ENCODE measurements at regions not wholly inside any gene's neighbourhood (a gene's known extent, or its start where the extent isn't known, plus 50 kb on each side); places are given as distances from the start of the nearest gene placed in this dataset.

GRCh38 chr14:29111554-29111953 is 345.0 kb downstream of the FOXG1 start:
- no peak for DNase-seq (ENCODE audit: low spot score)

GRCh38 chr14:29123017-29123416 is 356.4 kb downstream of the FOXG1 start:
- DNase-seq (ENCODE audit: low spot score): no peak

GRCh38 chr14:29126361-29126760 is 359.8 kb downstream of the FOXG1 start:
- DNase-seq (ENCODE audit: low spot score): no peak

- no peak for DNase-seq (ENCODE audit: low spot score)
Measured at GRCh38 chr14:29126865-29127264, 360.3 kb downstream of the FOXG1 start.

- no peak for DNase-seq (ENCODE audit: low spot score)
Measured at GRCh38 chr14:29140016-29140415, 373.4 kb downstream of the FOXG1 start.

GRCh38 chr14:29144621-29145020 is 378.0 kb downstream of the FOXG1 start:
- no peak for DNase-seq (ENCODE audit: low spot score)

- DNase-seq (ENCODE audit: low spot score): no peak
Measured at GRCh38 chr14:29148221-29148620, 381.6 kb downstream of the FOXG1 start.

- DNase-seq (ENCODE audit: low spot score): no peak
Measured at GRCh38 chr14:29149798-29150197, 383.2 kb downstream of the FOXG1 start.

GRCh38 chr14:29150659-29151058 is 384.1 kb downstream of the FOXG1 start:
- no peak for DNase-seq (ENCODE audit: low spot score)

- DNase-seq (ENCODE audit: low spot score): no peak
Measured at GRCh38 chr14:29156096-29156495, 389.5 kb downstream of the FOXG1 start.

- DNase-seq (ENCODE audit: low spot score): no peak
Measured at GRCh38 chr14:29161593-29161992, 395.0 kb downstream of the FOXG1 start.

GRCh38 chr14:29163109-29163508 is 396.5 kb downstream of the FOXG1 start:
- no peak for DNase-seq (ENCODE audit: low spot score)

GRCh38 chr14:29165431-29165830 is 398.8 kb downstream of the FOXG1 start:
- no peak for DNase-seq (ENCODE audit: low spot score)

GRCh38 chr14:29166507-29166906 is 399.9 kb downstream of the FOXG1 start:
- DNase-seq (ENCODE audit: low spot score): peak; percentile 15

GRCh38 chr14:29168149-29168548 is 401.6 kb downstream of the FOXG1 start:
- no peak for DNase-seq (ENCODE audit: low spot score)

GRCh38 chr14:29169408-29169807 is 402.8 kb downstream of the FOXG1 start:
- DNase-seq (ENCODE audit: low spot score): no peak

GRCh38 chr14:29175706-29176105 is 409.1 kb downstream of the FOXG1 start:
- no peak for DNase-seq (ENCODE audit: low spot score)

GRCh38 chr14:29176876-29177275 is 410.3 kb downstream of the FOXG1 start:
- DNase-seq (ENCODE audit: low spot score): no peak

- DNase-seq (ENCODE audit: low spot score): no peak
Measured at GRCh38 chr14:29178971-29179370, 412.4 kb downstream of the FOXG1 start.

- no peak for DNase-seq (ENCODE audit: low spot score)
Measured at GRCh38 chr14:29191092-29191491, 424.5 kb downstream of the FOXG1 start.

GRCh38 chr14:29197557-29197956 is 431.0 kb downstream of the FOXG1 start:
- no peak for DNase-seq (ENCODE audit: low spot score)

- no peak for DNase-seq (ENCODE audit: low spot score)
Measured at GRCh38 chr14:29205658-29206057, 439.1 kb downstream of the FOXG1 start.

GRCh38 chr14:29215853-29216252 is 449.3 kb downstream of the FOXG1 start:
- DNase-seq (ENCODE audit: low spot score): no peak

GRCh38 chr14:29216268-29217232 is 450.0 kb downstream of the FOXG1 start:
- no peak for DNase-seq (ENCODE audit: low spot score)
